ENCODE measurements at regions not wholly inside any gene's neighbourhood (a gene's known extent, or its start where the extent isn't known, plus 50 kb on each side); places are given as distances from the start of the nearest gene placed in this dataset.
"Not testable (repeated sequence)": the region's sequence is repeated elsewhere in the genome, so short reads cannot be mapped to it uniquely, and the experiment has no call there.

DNA sequence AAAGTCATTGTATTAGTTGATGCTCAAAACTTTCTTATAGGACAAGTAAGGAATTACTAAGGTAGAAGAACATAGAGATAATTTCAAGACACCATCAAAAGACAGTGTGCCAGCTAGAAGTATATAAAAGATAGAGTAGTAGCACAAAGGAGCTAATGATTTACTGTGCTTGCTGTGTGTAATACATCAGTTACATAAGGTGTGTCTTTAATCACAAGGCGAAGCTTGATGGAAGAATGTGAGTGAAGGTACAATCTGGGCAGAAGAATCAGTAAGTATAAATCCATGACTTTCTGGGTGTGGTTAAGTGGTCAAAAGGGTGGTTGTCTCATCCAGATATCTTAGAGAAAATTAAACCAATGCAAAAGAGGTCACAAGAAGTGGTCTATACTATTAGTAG lies 95.1 kb upstream of the BOD1L1 start:
- no peak for TF ChIP-seq CTCF (conservative IDR thresholded peaks at IDR 0.05)
- DNase-seq (ENCODE audit: low read depth, low spot score) = no peak
- no peaks in the 10 kb centered on the region for H3K36me3 Mint-ChIP-seq (ENCODE audit: low read depth)
- no peaks in the 10 kb centered on the region for H3K9me3 Mint-ChIP-seq
- H3K4me1 Mint-ChIP-seq = no peaks in the 10 kb centered on the region
- H3K4me3 Mint-ChIP-seq = no peak overlapping the region
- peaks cover 3% of the 10 kb centered on the region for H3K27me3 Mint-ChIP-seq (ENCODE audit: low read depth)
- no peak overlapping the region for H3K27ac Mint-ChIP-seq (ENCODE audit: unreplicated experiment)

DNA sequence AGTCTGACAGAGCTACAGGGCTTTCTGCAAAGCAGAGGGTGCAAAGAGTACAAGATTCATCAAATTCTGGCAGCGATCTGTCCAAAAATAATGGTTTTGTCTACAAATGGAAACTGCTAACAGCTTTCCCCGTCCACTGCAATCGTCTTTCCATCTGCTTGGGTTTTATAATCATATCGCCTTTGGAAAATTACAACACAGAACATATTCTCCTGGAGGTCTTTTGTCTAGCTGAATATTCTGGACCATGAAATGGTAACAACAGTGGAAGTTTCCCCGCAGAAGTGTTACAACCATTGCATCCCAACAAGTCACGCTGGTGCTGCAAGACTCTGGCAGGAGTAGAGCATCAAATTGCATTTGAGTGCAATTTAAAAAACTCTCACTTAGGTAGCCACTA lies 101.2 kb upstream of the BOD1L1 start:
- no peak for TF ChIP-seq CTCF (conservative IDR thresholded peaks at IDR 0.05)
- H3K4me3 Mint-ChIP-seq = no peak overlapping the region
- H3K36me3 Mint-ChIP-seq (ENCODE audit: low read depth) = no peaks in the 10 kb centered on the region
- H3K4me1 Mint-ChIP-seq = no peaks in the 10 kb centered on the region
- no peak overlapping the region for H3K27ac Mint-ChIP-seq (ENCODE audit: unreplicated experiment)
- DNase-seq (ENCODE audit: low read depth, low spot score) = no peak
- peaks cover 3% of the 10 kb centered on the region for H3K9me3 Mint-ChIP-seq
- H3K27me3 Mint-ChIP-seq (ENCODE audit: low read depth) = no peaks in the 10 kb centered on the region

GRCh38 chr4:13731019-13731418 lies 103.5 kb upstream of the BOD1L1 start:
- no peak for DNase-seq (ENCODE audit: low read depth, low spot score)
- Mint-ChIP-seq H3K4me1 (no peaks in the 10 kb centered on the region), H3K4me3 (no peak overlapping the region), H3K9me3 (peaks cover 3% of the 10 kb centered on the region), H3K36me3 (ENCODE audit: low read depth) (no peaks in the 10 kb centered on the region), H3K27ac (ENCODE audit: unreplicated experiment) (no peak overlapping the region), H3K27me3 (ENCODE audit: low read depth) (no peaks in the 10 kb centered on the region)
- TF ChIP-seq CTCF (conservative IDR thresholded peaks at IDR 0.05) = no peak

- no peaks in the 10 kb centered on the region for H3K27me3 Mint-ChIP-seq (ENCODE audit: low read depth)
- H3K9me3 Mint-ChIP-seq = peaks cover 3% of the 10 kb centered on the region
- H3K4me3 Mint-ChIP-seq = no peak overlapping the region
- no peak for TF ChIP-seq CTCF (conservative IDR thresholded peaks at IDR 0.05)
- H3K27ac Mint-ChIP-seq (ENCODE audit: unreplicated experiment) = no peak overlapping the region
- H3K36me3 Mint-ChIP-seq (ENCODE audit: low read depth) = no peaks in the 10 kb centered on the region
- DNase-seq (ENCODE audit: low read depth, low spot score) = no peak
- no peaks in the 10 kb centered on the region for H3K4me1 Mint-ChIP-seq
Observed at GRCh38 chr4:13733817-13734216, 106.3 kb upstream of the BOD1L1 start.

GRCh38 chr4:13750594-13750993 lies 123.1 kb upstream of the BOD1L1 start:
- H3K4me1 Mint-ChIP-seq = no peaks in the 10 kb centered on the region
- H3K9me3 Mint-ChIP-seq = no peaks in the 10 kb centered on the region
- H3K36me3 Mint-ChIP-seq (ENCODE audit: low read depth) = no peaks in the 10 kb centered on the region
- DNase-seq (ENCODE audit: low read depth, low spot score) = no peak
- H3K27me3 Mint-ChIP-seq (ENCODE audit: low read depth) = peaks cover 15% of the 10 kb centered on the region
- H3K27ac Mint-ChIP-seq (ENCODE audit: unreplicated experiment) = no peak overlapping the region
- no peak for TF ChIP-seq CTCF (conservative IDR thresholded peaks at IDR 0.05)
- H3K4me3 Mint-ChIP-seq = no peak overlapping the region

GRCh38 chr4:13761581-13761980 lies 134.1 kb upstream of the BOD1L1 start:
- not testable (repeated sequence) for H3K4me1 Mint-ChIP-seq; H3K36me3 Mint-ChIP-seq (ENCODE audit: low read depth); H3K27me3 Mint-ChIP-seq (ENCODE audit: low read depth); H3K27ac Mint-ChIP-seq (ENCODE audit: unreplicated experiment); H3K4me3 Mint-ChIP-seq; DNase-seq (ENCODE audit: low read depth, low spot score)
- H3K9me3 Mint-ChIP-seq = peaks cover 24% of the 10 kb centered on the region
